ENCODE measurements at regions not wholly inside any gene's neighbourhood (a gene's known extent, or its start where the extent isn't known, plus 50 kb on each side); places are given as distances from the start of the nearest gene placed in this dataset.

GRCh38 chr2:144126302-144126701 is 393.6 kb downstream of the ZEB2 start:
- no peak for TF ChIP-seq CTCF (IDR thresholded peaks at IDR 0.05)
- TF ChIP-seq EZH2phosphoT487 (IDR thresholded peaks at IDR 0.05), result no peak
- TF ChIP-seq EZH2 (IDR thresholded peaks at IDR 0.05), result no peak

All from neural progenitor cell (in vitro differentiated cells).